ENCODE measurements at regions not wholly inside any gene's neighbourhood (a gene's known extent, or its start where the extent isn't known, plus 50 kb on each side); places are given as distances from the start of the nearest gene placed in this dataset.

- Histone ChIP-seq H2BK120ac (ENCODE audit: insufficient read depth, low read length, poor library complexity) (no peak overlapping the region), H3K14ac (ENCODE audit: low read length) (no peak overlapping the region), H3K4ac (ENCODE audit: low read depth, low read length) (no peak overlapping the region), H3K4me1 (ENCODE audit: control insufficient read depth in 1 of 2, insufficient read depth in 2 of 2, low read length in 2 of 2) (peaks cover 16 to 18% of the 10 kb centered on the region in 2 experiments), H3K9me3 (ENCODE audit: insufficient read depth, low read depth, low read length) (peaks cover 2% of the 10 kb centered on the region), H3K27me3 (ENCODE audit: insufficient read depth, low read length) (no peaks in the 10 kb centered on the region), H3K18ac (ENCODE audit: low read length) (no peak overlapping the region), H3K4me3 (ENCODE audit: low read depth, low read length) (no peak overlapping the region), H2BK12ac (ENCODE audit: low read length) (no peak overlapping the region), H3K79me1 (ENCODE audit: low read length) (peaks cover 6% of the 10 kb centered on the region), H3K23ac (ENCODE audit: low read length) (no peak overlapping the region), H2BK5ac (ENCODE audit: low read depth, low read length, poor library complexity) (no peak overlapping the region), H3K9ac (ENCODE audit: low read length) (no peak overlapping the region), H2AFZ (ENCODE audit: insufficient read depth, low read length, poor library complexity) (no peak overlapping the region), H4K12ac (ENCODE audit: low read depth, low read length) (no peak overlapping the region), H4K91ac (ENCODE audit: low read depth, low read length) (no peak overlapping the region), H3K4me2 (ENCODE audit: low read length) (no peak overlapping the region), H3K79me2 (ENCODE audit: control insufficient read depth, insufficient read depth, low read length, poor library complexity) (no peaks in the 10 kb centered on the region), H3K27ac (ENCODE audit: low read depth, low read length) (no peak overlapping the region), H3K36me3 (ENCODE audit: control insufficient read depth in 1 of 2, insufficient read depth in 2 of 2, low read length in 2 of 2) (no peaks in the 10 kb centered on the region), H4K8ac (ENCODE audit: low read depth, low read length) (no peak overlapping the region), H2AK5ac (ENCODE audit: low read length) (no peak overlapping the region)
- no peak for DNase-seq
- no CpG with 5 or more reads among the region's 5 CpGs for WGBS (ENCODE audit: extremely low coverage, insufficient coverage, insufficient read length)
These were observed 132.0 kb upstream of the ZBTB40 start for GRCh38 chr1:22319608-22320007.

- WGBS (ENCODE audit: extremely low coverage, insufficient coverage, insufficient read length) = no CpG with 5 or more reads among the region's 9 CpGs
- H3K4me3 ChIP-seq (ENCODE audit: low read depth, low read length) = no peak overlapping the region
- no peaks in the 10 kb centered on the region for H3K79me2 ChIP-seq (ENCODE audit: control insufficient read depth, insufficient read depth, low read length, poor library complexity)
- H2BK120ac ChIP-seq (ENCODE audit: insufficient read depth, low read length, poor library complexity) = no peak overlapping the region
- no peak overlapping the region for H2BK12ac ChIP-seq (ENCODE audit: low read length)
- H4K91ac ChIP-seq (ENCODE audit: low read depth, low read length) = no peak overlapping the region
- peaks cover 5% of the 10 kb centered on the region for H3K79me1 ChIP-seq (ENCODE audit: low read length)
- H4K8ac ChIP-seq (ENCODE audit: low read depth, low read length) = no peak overlapping the region
- H3K4me2 ChIP-seq (ENCODE audit: low read length) = no peak overlapping the region
- no peak overlapping the region for H3K14ac ChIP-seq (ENCODE audit: low read length)
- DNase-seq = no peak
- no peak overlapping the region for H3K27ac ChIP-seq (ENCODE audit: low read depth, low read length)
- no peaks in the 10 kb centered on the region for H3K27me3 ChIP-seq (ENCODE audit: insufficient read depth, low read length)
- H3K23ac ChIP-seq (ENCODE audit: low read length) = no peak overlapping the region
- peaks cover 2% of the 10 kb centered on the region for H3K9me3 ChIP-seq (ENCODE audit: insufficient read depth, low read depth, low read length)
- no peaks in the 10 kb centered on the region for H3K36me3 ChIP-seq (ENCODE audit: control insufficient read depth in 1 of 2, insufficient read depth in 2 of 2, low read length in 2 of 2)
- H2AFZ ChIP-seq (ENCODE audit: insufficient read depth, low read length, poor library complexity) = no peak overlapping the region
- no peak overlapping the region for H2BK5ac ChIP-seq (ENCODE audit: low read depth, low read length, poor library complexity)
- no peak overlapping the region for H3K9ac ChIP-seq (ENCODE audit: low read length)
- peaks cover 10 to 13% of the 10 kb centered on the region in 2 experiments for H3K4me1 ChIP-seq (ENCODE audit: control insufficient read depth in 1 of 2, insufficient read depth in 2 of 2, low read length in 2 of 2)
- no peak overlapping the region for H3K18ac ChIP-seq (ENCODE audit: low read length)
- no peak overlapping the region for H2AK5ac ChIP-seq (ENCODE audit: low read length)
- no peak overlapping the region for H4K12ac ChIP-seq (ENCODE audit: low read depth, low read length)
- no peak overlapping the region for H3K4ac ChIP-seq (ENCODE audit: low read depth, low read length)
These were observed 130.9 kb upstream of the ZBTB40 start for GRCh38 chr1:22320587-22321344.

- Histone ChIP-seq H3K4me3 (ENCODE audit: low read depth, low read length) (no peak overlapping the region), H3K18ac (ENCODE audit: low read length) (no peak overlapping the region), H3K9me3 (ENCODE audit: insufficient read depth, low read depth, low read length) (peaks cover 2% of the 10 kb centered on the region), H3K4ac (ENCODE audit: low read depth, low read length) (no peak overlapping the region), H2BK120ac (ENCODE audit: insufficient read depth, low read length, poor library complexity) (no peak overlapping the region), H4K91ac (ENCODE audit: low read depth, low read length) (no peak overlapping the region), H2BK5ac (ENCODE audit: low read depth, low read length, poor library complexity) (no peak overlapping the region), H3K79me2 (ENCODE audit: control insufficient read depth, insufficient read depth, low read length, poor library complexity) (no peaks in the 10 kb centered on the region), H3K27ac (ENCODE audit: low read depth, low read length) (no peak overlapping the region), H3K4me2 (ENCODE audit: low read length) (no peak overlapping the region), H2BK12ac (ENCODE audit: low read length) (no peak overlapping the region), H2AK5ac (ENCODE audit: low read length) (no peak overlapping the region), H4K12ac (ENCODE audit: low read depth, low read length) (no peak overlapping the region), H3K36me3 (ENCODE audit: control insufficient read depth in 1 of 2, insufficient read depth in 2 of 2, low read length in 2 of 2) (no peaks in the 10 kb centered on the region), H3K9ac (ENCODE audit: low read length) (no peak overlapping the region), H3K27me3 (ENCODE audit: insufficient read depth, low read length) (no peaks in the 10 kb centered on the region), H3K4me1 (ENCODE audit: control insufficient read depth in 1 of 2, insufficient read depth in 2 of 2, low read length in 2 of 2) (peaks cover 12 to 17% of the 10 kb centered on the region in 2 experiments), H2AFZ (ENCODE audit: insufficient read depth, low read length, poor library complexity) (no peak overlapping the region), H3K23ac (ENCODE audit: low read length) (no peak overlapping the region), H3K79me1 (ENCODE audit: low read length) (peaks cover 6% of the 10 kb centered on the region), H3K14ac (ENCODE audit: low read length) (no peak overlapping the region), H4K8ac (ENCODE audit: low read depth, low read length) (no peak overlapping the region)
- DNase-seq = no peak
- whole genome bisulfite sequencing (ENCODE audit: extremely low coverage, insufficient coverage, insufficient read length) = no CpG with 5 or more reads among the region's 4 CpGs
These were observed 129.7 kb upstream of the ZBTB40 start for GRCh38 chr1:22321917-22322316.

- H3K27me3 ChIP-seq (ENCODE audit: insufficient read depth, low read length) = no peaks in the 10 kb centered on the region
- peaks cover 11 to 13% of the 10 kb centered on the region in 2 experiments for H3K4me1 ChIP-seq (ENCODE audit: control insufficient read depth in 1 of 2, insufficient read depth in 2 of 2, low read length in 2 of 2)
- no CpG with 5 or more reads among the region's 17 CpGs for WGBS (ENCODE audit: extremely low coverage, insufficient coverage, insufficient read length)
- H3K4me2 ChIP-seq (ENCODE audit: low read length) = no peak overlapping the region
- H2AFZ ChIP-seq (ENCODE audit: insufficient read depth, low read length, poor library complexity) = no peak overlapping the region
- H3K36me3 ChIP-seq (ENCODE audit: control insufficient read depth in 1 of 2, insufficient read depth in 2 of 2, low read length in 2 of 2) = no peaks in the 10 kb centered on the region
- no peak overlapping the region for H2BK5ac ChIP-seq (ENCODE audit: low read depth, low read length, poor library complexity)
- no peaks in the 10 kb centered on the region for H3K79me2 ChIP-seq (ENCODE audit: control insufficient read depth, insufficient read depth, low read length, poor library complexity)
- no peak overlapping the region for H2BK120ac ChIP-seq (ENCODE audit: insufficient read depth, low read length, poor library complexity)
- peaks cover 5% of the 10 kb centered on the region for H3K79me1 ChIP-seq (ENCODE audit: low read length)
- H4K12ac ChIP-seq (ENCODE audit: low read depth, low read length) = no peak overlapping the region
- no peak overlapping the region for H2BK12ac ChIP-seq (ENCODE audit: low read length)
- H3K4me3 ChIP-seq (ENCODE audit: low read depth, low read length) = no peak overlapping the region
- H3K23ac ChIP-seq (ENCODE audit: low read length) = no peak overlapping the region
- H3K4ac ChIP-seq (ENCODE audit: low read depth, low read length) = no peak overlapping the region
- H4K91ac ChIP-seq (ENCODE audit: low read depth, low read length) = no peak overlapping the region
- no peak overlapping the region for H3K14ac ChIP-seq (ENCODE audit: low read length)
- no peak overlapping the region for H3K18ac ChIP-seq (ENCODE audit: low read length)
- H4K8ac ChIP-seq (ENCODE audit: low read depth, low read length) = no peak overlapping the region
- H3K9me3 ChIP-seq (ENCODE audit: insufficient read depth, low read depth, low read length) = peaks cover 2% of the 10 kb centered on the region
- H2AK5ac ChIP-seq (ENCODE audit: low read length) = no peak overlapping the region
- no peak overlapping the region for H3K27ac ChIP-seq (ENCODE audit: low read depth, low read length)
- DNase-seq = no peak
- H3K9ac ChIP-seq (ENCODE audit: low read length) = no peak overlapping the region
These were observed 128.4 kb upstream of the ZBTB40 start for GRCh38 chr1:22323141-22323845.
